ENCODE measurements at regions not wholly inside any gene's neighbourhood (a gene's known extent, or its start where the extent isn't known, plus 50 kb on each side); places are given as distances from the start of the nearest gene placed in this dataset.

- TF ChIP-seq NRF1 (conservative IDR thresholded peaks at IDR 0.05; ENCODE audit: low read depth, low read length) (no peak), NR2C2 (IDR thresholded peaks at IDR 0.05; ENCODE audit: borderline replicate concordance, control insufficient read depth, insufficient read length, low read depth) (no peak), ZBTB33 (IDR thresholded peaks at IDR 0.05) (no peak), ZNF384 (IDR thresholded peaks at IDR 0.05; ENCODE audit: borderline replicate concordance, low read depth, low read length) (no peak), RELA (IDR thresholded peaks at IDR 0.05; ENCODE audit: borderline replicate concordance, partially characterized antibody) (no peak), MEF2A (IDR thresholded peaks at IDR 0.05; ENCODE audit: insufficient read depth, low read depth, low read length) (no peak)
- TF ChIP-seq, protein P1, sequence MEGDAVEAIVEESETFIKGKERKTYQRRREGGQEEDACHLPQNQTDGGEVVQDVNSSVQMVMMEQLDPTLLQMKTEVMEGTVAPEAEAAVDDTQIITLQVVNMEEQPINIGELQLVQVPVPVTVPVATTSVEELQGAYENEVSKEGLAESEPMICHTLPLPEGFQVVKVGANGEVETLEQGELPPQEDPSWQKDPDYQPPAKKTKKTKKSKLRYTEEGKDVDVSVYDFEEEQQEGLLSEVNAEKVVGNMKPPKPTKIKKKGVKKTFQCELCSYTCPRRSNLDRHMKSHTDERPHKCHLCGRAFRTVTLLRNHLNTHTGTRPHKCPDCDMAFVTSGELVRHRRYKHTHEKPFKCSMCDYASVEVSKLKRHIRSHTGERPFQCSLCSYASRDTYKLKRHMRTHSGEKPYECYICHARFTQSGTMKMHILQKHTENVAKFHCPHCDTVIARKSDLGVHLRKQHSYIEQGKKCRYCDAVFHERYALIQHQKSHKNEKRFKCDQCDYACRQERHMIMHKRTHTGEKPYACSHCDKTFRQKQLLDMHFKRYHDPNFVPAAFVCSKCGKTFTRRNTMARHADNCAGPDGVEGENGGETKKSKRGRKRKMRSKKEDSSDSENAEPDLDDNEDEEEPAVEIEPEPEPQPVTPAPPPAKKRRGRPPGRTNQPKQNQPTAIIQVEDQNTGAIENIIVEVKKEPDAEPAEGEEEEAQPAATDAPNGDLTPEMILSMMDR (IDR thresholded peaks at IDR 0.05 in 2 of 3, conservative IDR thresholded peaks at IDR 0.05 in 1 of 3; ENCODE audit: control insufficient read depth in 2 of 3, extremely low read depth in 1 of 3, insufficient read depth in 1 of 3, low read depth in 3 of 3, low read length in 3 of 3) = no peak
Observed at GRCh38 chr18:29307231-29307630, 1130.3 kb upstream of the CDH2 start.
